B cell (primary cell): ENCODE measurements at regions not wholly inside any gene's neighbourhood (a gene's known extent, or its start where the extent isn't known, plus 50 kb on each side); places are given as distances from the start of the nearest gene placed in this dataset.

ENCODE experiments used
- ATAC-seq: fragments of 200-7000 bp; cut with Tn5 transposase; one replicate; pipeline ENCODE4 v1.10.0; 2021; ENCODE audit warnings: low read depth, mild to moderate bottlenecking, moderate number of reproducible peaks, moderate library complexity
- CTCF ChIA-PET: fragments of 350-600 bp; sonication (Branson Sonifier 250); formaldehyde crosslinking; loops from one replicate; lab custom pipeline; 2021; ENCODE audit warnings: antibody characterized with exemption, inconsistent platforms; lab: Charles Lee
- POLR2A ChIA-PET: fragments of 350-600 bp; sonication (Branson Sonifier 250); formaldehyde crosslinking; loops from one replicate; lab custom pipeline; 2021; ENCODE audit warnings: antibody characterized with exemption; lab: Charles Lee
- DNase-seq: peaks from one replicate; pipeline ENCODE4 v3.0.0; 2013
- H2AFZ ChIP-seq: 2 replicates; pipeline ENCODE4 v1.6.1; 2012; ENCODE audit warnings: mild to moderate bottlenecking, low read depth, low read length; ENCODE audit not compliant: insufficient read depth, poor library complexity, severe bottlenecking
- H3K27ac ChIP-seq, 2 donors: 1 replicate in 1 of 2; 2 replicates in 1 of 2; pipeline ENCODE4 v1.5.1; 2012 to 2013; ENCODE audit warnings: low read length in 2 of 2, mild to moderate bottlenecking in 2 of 2, moderate library complexity in 1 of 2
- H3K27me3 ChIP-seq, 4 experiments: fragments of 200-600 bp in 1 of 4; sonication (generic) in 1 of 4; replicated peaks in 1 of 4; 1 replicate in 2 of 4; 2 replicates in 2 of 4; pipeline versions ENCODE4 v1.6.1 to v1.7.0; 2013 to 2016; ENCODE audit warnings: low read length in 3 of 4, mild to moderate bottlenecking in 2 of 4, mixed read lengths in 1 of 4, moderate library complexity in 1 of 4; ENCODE audit not compliant: insufficient read depth in 4 of 4, control insufficient read depth in 3 of 4; ENCODE audit errors: control extremely low read depth in 1 of 4
- H3K36me3 ChIP-seq, 2 experiments: replicated peaks in 1 of 2; 1 replicate in 1 of 2; 2 replicates in 1 of 2; pipeline versions ENCODE4 v1.6.1 to v1.7.1; 2013; ENCODE audit warnings: low read length in 1 of 2; ENCODE audit not compliant: insufficient read depth in 2 of 2, control insufficient read depth in 1 of 2; ENCODE audit errors: control extremely low read depth in 1 of 2, extremely low read depth in 1 of 2
- H3K4me1 ChIP-seq, 2 donors: fragments of 200-600 bp in 1 of 2; sonication (generic) in 1 of 2; 1 replicate in 1 of 2; 2 replicates in 1 of 2; pipeline versions ENCODE4 v1.5.1 to v1.6.1; 2013 to 2017; ENCODE audit warnings: low read length in 2 of 2; ENCODE audit not compliant: control insufficient read depth in 2 of 2, insufficient read depth in 2 of 2
- H3K4me2 ChIP-seq: replicated peaks from 2 replicates; pipeline ENCODE3; 2012; ENCODE audit warnings: mild to moderate bottlenecking, low read depth, low read length; ENCODE audit not compliant: poor library complexity, severe bottlenecking
- H3K4me3 ChIP-seq, 5 experiments: fragments of 200-600 bp in 1 of 5; sonication (generic) in 1 of 5; 1 replicate in 3 of 5; 2 replicates in 2 of 5; pipeline versions ENCODE4 v1.5.1 to v1.7.0; 2011 to 2016; ENCODE audit warnings: low read length in 4 of 5, mild to moderate bottlenecking in 4 of 5, low read depth in 2 of 5, control low read depth in 1 of 5, moderate library complexity in 1 of 5; ENCODE audit not compliant: insufficient read depth in 1 of 5; ENCODE audit errors: control extremely low read depth in 1 of 5, extremely low read depth in 1 of 5
- H3K79me2 ChIP-seq: fragments of 200-600 bp; sonication (generic); one replicate; pipeline ENCODE4 v1.6.0; 2016; ENCODE audit warnings: low read length; ENCODE audit not compliant: control insufficient read depth, insufficient read depth
- H3K9ac ChIP-seq: fragments of 200-600 bp; sonication (generic); 2 replicates; pipeline ENCODE4 v1.6.1; 2017; ENCODE audit warnings: mild to moderate bottlenecking, low read length, moderate library complexity
- H3K9me3 ChIP-seq, 3 donors: one replicate each; pipeline versions ENCODE4 v1.6.1 to v1.7.1; 2013; ENCODE audit warnings: low read length in 2 of 3; ENCODE audit not compliant: control insufficient read depth in 2 of 3, insufficient read depth in 1 of 3; ENCODE audit errors: control extremely low read depth in 1 of 3
- H4K20me1 ChIP-seq: 2 replicates; pipeline ENCODE4 v1.6.0; 2012; ENCODE audit warnings: mild to moderate bottlenecking, low read length; ENCODE audit not compliant: insufficient read depth, control insufficient read depth, poor library complexity, severe bottlenecking
- H3K27ac Mint-ChIP-seq: one replicate; pipeline ENCODE4 v1.8.0; 2021; ENCODE audit warnings: mixed read lengths
- H3K27me3 Mint-ChIP-seq: one replicate; pipeline ENCODE4 v1.8.0; 2021; ENCODE audit warnings: mixed read lengths
- H3K4me1 Mint-ChIP-seq: one replicate; pipeline ENCODE4 v1.8.0; 2021; ENCODE audit warnings: mixed read lengths
- H3K4me3 Mint-ChIP-seq: one replicate; pipeline ENCODE4 v1.8.0; 2021; ENCODE audit warnings: mixed read lengths
- H3K9me3 Mint-ChIP-seq: one replicate; pipeline ENCODE4 v1.8.0; 2022; ENCODE audit warnings: mixed read lengths; ENCODE audit not compliant: insufficient read depth
- EZH2 ChIP-seq: IDR thresholded peaks from 2 replicates; pipeline ENCODE4 v1.6.1; 2012; ENCODE audit warnings: borderline replicate concordance, low read depth, mild to moderate bottlenecking, moderate library complexity, low read length; ENCODE audit not compliant: insufficient read depth, poor library complexity, severe bottlenecking
- WGBS: methylation state at CpG from one replicate; pipeline ENCODE4 v1.1.5; 2013; ENCODE audit warnings: missing lambda C conversion rate; ENCODE audit not compliant: insufficient coverage; 5-methylcytosine and 5-hydroxymethylcytosine counted together
- intact Hi-C: fragments of 100-400 bp; cut with micrococcal nuclease; formaldehyde crosslinking; loops from one replicate; pipeline ENCODE4 v1.10.0; 2022
- TF ChIP-seq, protein P1 (sequence below): fragments of 200-600 bp; IDR thresholded peaks from one replicate; pipeline ENCODE4 v1.8.0; 2022; ENCODE audit warnings: antibody characterized with exemption, mild to moderate bottlenecking

- no peaks in the 10 kb centered on the region for H3K27me3 Mint-ChIP-seq
- no peaks in the 10 kb centered on the region for H3K4me1 Mint-ChIP-seq
- no peaks in the 10 kb centered on the region for H3K9me3 Mint-ChIP-seq
- Histone ChIP-seq H3K4me2 (no peak overlapping the region), H2AFZ (no peak overlapping the region), H3K79me2 (no peaks in the 10 kb centered on the region), H3K9me3 (no peaks in the 10 kb centered on the region), H3K27ac (no peak overlapping the region), H3K27me3 (no peaks in the 10 kb centered on the region), H3K36me3 (no peaks in the 10 kb centered on the region), H4K20me1 (no peaks in the 10 kb centered on the region), H3K9ac (no peak overlapping the region), H3K4me3 (no peak overlapping the region), H3K4me1 (no peaks in the 10 kb centered on the region)
- TF ChIP-seq, protein P1, sequence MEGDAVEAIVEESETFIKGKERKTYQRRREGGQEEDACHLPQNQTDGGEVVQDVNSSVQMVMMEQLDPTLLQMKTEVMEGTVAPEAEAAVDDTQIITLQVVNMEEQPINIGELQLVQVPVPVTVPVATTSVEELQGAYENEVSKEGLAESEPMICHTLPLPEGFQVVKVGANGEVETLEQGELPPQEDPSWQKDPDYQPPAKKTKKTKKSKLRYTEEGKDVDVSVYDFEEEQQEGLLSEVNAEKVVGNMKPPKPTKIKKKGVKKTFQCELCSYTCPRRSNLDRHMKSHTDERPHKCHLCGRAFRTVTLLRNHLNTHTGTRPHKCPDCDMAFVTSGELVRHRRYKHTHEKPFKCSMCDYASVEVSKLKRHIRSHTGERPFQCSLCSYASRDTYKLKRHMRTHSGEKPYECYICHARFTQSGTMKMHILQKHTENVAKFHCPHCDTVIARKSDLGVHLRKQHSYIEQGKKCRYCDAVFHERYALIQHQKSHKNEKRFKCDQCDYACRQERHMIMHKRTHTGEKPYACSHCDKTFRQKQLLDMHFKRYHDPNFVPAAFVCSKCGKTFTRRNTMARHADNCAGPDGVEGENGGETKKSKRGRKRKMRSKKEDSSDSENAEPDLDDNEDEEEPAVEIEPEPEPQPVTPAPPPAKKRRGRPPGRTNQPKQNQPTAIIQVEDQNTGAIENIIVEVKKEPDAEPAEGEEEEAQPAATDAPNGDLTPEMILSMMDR = no peak
- no peak for TF ChIP-seq EZH2
- H3K27ac Mint-ChIP-seq = no peak overlapping the region
- ChIA-PET CTCF (no interaction called here), POLR2A (no interaction called here)
- ATAC-seq (no peak), DNase-seq (no peak)
- no peak overlapping the region for H3K4me3 Mint-ChIP-seq
- intact Hi-C loops = no loop called here
- WGBS = 91% methylated on average over 1 of the region's 2 CpGs
These were observed 116.7 kb downstream of the BEGAIN start for GRCh38 chr14:100470523-100470897.

GRCh38 chr14:100471441-100472093 lies 115.7 kb downstream of the BEGAIN start:
- intact Hi-C loops = no loop called here
- Histone ChIP-seq H3K79me2 (no peaks in the 10 kb centered on the region), H3K36me3 (no peaks in the 10 kb centered on the region), H3K4me1 (no peaks in the 10 kb centered on the region), H3K27me3 (no peaks in the 10 kb centered on the region), H2AFZ (no peak overlapping the region), H3K27ac (no peak overlapping the region), H3K9ac (no peak overlapping the region), H3K4me2 (no peak overlapping the region), H3K9me3 (no peaks in the 10 kb centered on the region), H4K20me1 (no peaks in the 10 kb centered on the region), H3K4me3 (no peak overlapping the region)
- Mint-ChIP-seq H3K4me1 (no peaks in the 10 kb centered on the region), H3K27me3 (no peaks in the 10 kb centered on the region), H3K9me3 (no peaks in the 10 kb centered on the region), H3K27ac (no peak overlapping the region), H3K4me3 (no peak overlapping the region)
- TF ChIP-seq, protein P1 = no peak
- TF ChIP-seq EZH2 = no peak
- POLR2A ChIA-PET = no interaction called here
- WGBS = 88% methylated on average over 14 of the region's 16 CpGs
- no peak for ATAC-seq
- no peak for DNase-seq
- CTCF ChIA-PET = no interaction called here
